HepG2 (cell line): ENCODE measurements at regions not wholly inside any gene's neighbourhood (a gene's known extent, or its start where the extent isn't known, plus 50 kb on each side); places are given as distances from the start of the nearest gene placed in this dataset.

Source experiments
- ARID2 ChIP-seq: sonication (generic); formaldehyde crosslinking; IDR thresholded peaks from 2 replicates; pipeline ENCODE4 v1.8.1; 2022; ENCODE audit warnings: mild to moderate bottlenecking, missing genetic modification reagents, borderline replicate concordance
- CREB1 ChIP-seq, 2 experiments: fragments of 450-650 bp in 1 of 2; IDR thresholded peaks; 2 replicates each; pipeline ENCODE4 v1.6.1; 2016 to 2017; ENCODE audit warnings: control low read depth in 1 of 2, mild to moderate bottlenecking in 1 of 2, missing compliant biosample characterization in 1 of 2, missing genetic modification characterization in 1 of 2
- FOXM1 ChIP-seq: sonication (generic); formaldehyde crosslinking; IDR thresholded peaks from 2 replicates; pipeline ENCODE4 v1.5.0; 2020; ENCODE audit warnings: missing genetic modification reagents
- NFATC3 ChIP-seq: sonication (generic); formaldehyde crosslinking; IDR thresholded peaks from 2 replicates; pipeline ENCODE4 v1.5.1; 2020; ENCODE audit warnings: mild to moderate bottlenecking, missing genetic modification reagents
- SP5 ChIP-seq: IDR thresholded peaks from 2 replicates; pipeline ENCODE4 v1.6.1; 2016; ENCODE audit warnings: low read depth, borderline replicate concordance
- TF ChIP-seq, protein P1 (sequence below): sonication (generic); formaldehyde crosslinking; IDR thresholded peaks from 2 replicates; pipeline ENCODE4 v1.4.0; 2020; ENCODE audit warnings: mild to moderate bottlenecking, missing genetic modification reagents
- TF ChIP-seq, protein P2 (sequence below), 2 experiments: IDR thresholded peaks; 2 replicates each; pipeline ENCODE4 v1.6.1; 2011 to 2012; ENCODE audit warnings: low read length in 2 of 2, borderline replicate concordance in 1 of 2, low read depth in 1 of 2, mild to moderate bottlenecking in 1 of 2, moderate library complexity in 1 of 2

GRCh38 chr7:46835556-46835955 lies 746.4 kb downstream of the TNS3 start:
- TF ChIP-seq FOXM1 (CRISPR knock-in tag): no peak
- no peak for TF ChIP-seq CREB1 (IDR thresholded peaks at IDR 0.05)
- no peak for TF ChIP-seq CREB1 (CRISPR knock-in tag; IDR thresholded peaks at IDR 0.05)
- TF ChIP-seq, protein P1, sequence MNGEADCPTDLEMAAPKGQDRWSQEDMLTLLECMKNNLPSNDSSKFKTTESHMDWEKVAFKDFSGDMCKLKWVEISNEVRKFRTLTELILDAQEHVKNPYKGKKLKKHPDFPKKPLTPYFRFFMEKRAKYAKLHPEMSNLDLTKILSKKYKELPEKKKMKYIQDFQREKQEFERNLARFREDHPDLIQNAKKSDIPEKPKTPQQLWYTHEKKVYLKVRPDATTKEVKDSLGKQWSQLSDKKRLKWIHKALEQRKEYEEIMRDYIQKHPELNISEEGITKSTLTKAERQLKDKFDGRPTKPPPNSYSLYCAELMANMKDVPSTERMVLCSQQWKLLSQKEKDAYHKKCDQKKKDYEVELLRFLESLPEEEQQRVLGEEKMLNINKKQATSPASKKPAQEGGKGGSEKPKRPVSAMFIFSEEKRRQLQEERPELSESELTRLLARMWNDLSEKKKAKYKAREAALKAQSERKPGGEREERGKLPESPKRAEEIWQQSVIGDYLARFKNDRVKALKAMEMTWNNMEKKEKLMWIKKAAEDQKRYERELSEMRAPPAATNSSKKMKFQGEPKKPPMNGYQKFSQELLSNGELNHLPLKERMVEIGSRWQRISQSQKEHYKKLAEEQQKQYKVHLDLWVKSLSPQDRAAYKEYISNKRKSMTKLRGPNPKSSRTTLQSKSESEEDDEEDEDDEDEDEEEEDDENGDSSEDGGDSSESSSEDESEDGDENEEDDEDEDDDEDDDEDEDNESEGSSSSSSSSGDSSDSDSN (CRISPR knock-in tag): no peak
- no peak for TF ChIP-seq ARID2 (CRISPR knock-in tag)
- TF ChIP-seq SP5: no peak
- TF ChIP-seq NFATC3 (CRISPR knock-in tag): no peak
- TF ChIP-seq, protein P2, sequence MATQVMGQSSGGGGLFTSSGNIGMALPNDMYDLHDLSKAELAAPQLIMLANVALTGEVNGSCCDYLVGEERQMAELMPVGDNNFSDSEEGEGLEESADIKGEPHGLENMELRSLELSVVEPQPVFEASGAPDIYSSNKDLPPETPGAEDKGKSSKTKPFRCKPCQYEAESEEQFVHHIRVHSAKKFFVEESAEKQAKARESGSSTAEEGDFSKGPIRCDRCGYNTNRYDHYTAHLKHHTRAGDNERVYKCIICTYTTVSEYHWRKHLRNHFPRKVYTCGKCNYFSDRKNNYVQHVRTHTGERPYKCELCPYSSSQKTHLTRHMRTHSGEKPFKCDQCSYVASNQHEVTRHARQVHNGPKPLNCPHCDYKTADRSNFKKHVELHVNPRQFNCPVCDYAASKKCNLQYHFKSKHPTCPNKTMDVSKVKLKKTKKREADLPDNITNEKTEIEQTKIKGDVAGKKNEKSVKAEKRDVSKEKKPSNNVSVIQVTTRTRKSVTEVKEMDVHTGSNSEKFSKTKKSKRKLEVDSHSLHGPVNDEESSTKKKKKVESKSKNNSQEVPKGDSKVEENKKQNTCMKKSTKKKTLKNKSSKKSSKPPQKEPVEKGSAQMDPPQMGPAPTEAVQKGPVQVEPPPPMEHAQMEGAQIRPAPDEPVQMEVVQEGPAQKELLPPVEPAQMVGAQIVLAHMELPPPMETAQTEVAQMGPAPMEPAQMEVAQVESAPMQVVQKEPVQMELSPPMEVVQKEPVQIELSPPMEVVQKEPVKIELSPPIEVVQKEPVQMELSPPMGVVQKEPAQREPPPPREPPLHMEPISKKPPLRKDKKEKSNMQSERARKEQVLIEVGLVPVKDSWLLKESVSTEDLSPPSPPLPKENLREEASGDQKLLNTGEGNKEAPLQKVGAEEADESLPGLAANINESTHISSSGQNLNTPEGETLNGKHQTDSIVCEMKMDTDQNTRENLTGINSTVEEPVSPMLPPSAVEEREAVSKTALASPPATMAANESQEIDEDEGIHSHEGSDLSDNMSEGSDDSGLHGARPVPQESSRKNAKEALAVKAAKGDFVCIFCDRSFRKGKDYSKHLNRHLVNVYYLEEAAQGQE (IDR thresholded peaks at IDR 0.05; ENCODE audit: borderline replicate concordance in 1 of 2, low read depth in 1 of 2, low read length in 2 of 2): no peak
